ENCODE measurements at regions not wholly inside any gene's neighbourhood (a gene's known extent, or its start where the extent isn't known, plus 50 kb on each side); places are given as distances from the start of the nearest gene placed in this dataset.

DNA sequence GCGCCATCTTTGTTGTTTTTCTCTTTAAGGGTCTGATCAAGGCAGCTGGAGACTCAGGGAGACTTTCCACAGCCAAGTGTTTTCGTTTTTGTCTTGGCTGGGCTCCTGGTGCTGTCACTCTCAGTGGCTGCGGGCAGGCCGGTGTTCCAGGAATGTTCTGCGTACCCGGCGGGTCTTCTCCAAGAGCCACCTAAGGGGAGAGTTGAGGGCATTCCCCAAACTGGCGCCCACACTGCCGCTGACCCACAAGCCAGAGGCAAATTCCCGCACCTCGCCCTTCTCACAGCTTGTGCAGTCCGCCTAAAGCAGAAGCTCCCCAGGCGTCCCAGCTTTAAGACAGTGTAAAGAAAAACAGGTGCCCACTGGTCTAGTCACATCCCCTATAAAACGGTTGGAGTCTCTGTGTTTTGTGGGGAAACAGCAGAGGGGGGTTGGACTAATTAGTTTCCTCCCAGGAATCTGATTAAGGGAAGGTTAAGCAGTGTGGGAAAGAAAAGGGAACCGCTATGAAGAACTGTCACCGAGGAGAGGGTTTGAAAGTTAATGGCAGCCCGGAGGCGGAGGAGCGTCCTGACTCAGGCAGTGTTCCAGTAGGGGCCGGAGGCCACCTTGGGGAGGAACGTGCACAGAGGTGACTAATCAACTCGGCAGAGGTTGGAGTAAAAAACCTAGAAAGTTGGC lies 224.5 kb downstream of the SLC4A3 start:
- no peak for TF ChIP-seq EZH2 (IDR thresholded peaks at IDR 0.05; ENCODE audit: borderline replicate concordance, insufficient read depth, low read length, poor library complexity, severe bottlenecking)
- TF ChIP-seq, protein P1, sequence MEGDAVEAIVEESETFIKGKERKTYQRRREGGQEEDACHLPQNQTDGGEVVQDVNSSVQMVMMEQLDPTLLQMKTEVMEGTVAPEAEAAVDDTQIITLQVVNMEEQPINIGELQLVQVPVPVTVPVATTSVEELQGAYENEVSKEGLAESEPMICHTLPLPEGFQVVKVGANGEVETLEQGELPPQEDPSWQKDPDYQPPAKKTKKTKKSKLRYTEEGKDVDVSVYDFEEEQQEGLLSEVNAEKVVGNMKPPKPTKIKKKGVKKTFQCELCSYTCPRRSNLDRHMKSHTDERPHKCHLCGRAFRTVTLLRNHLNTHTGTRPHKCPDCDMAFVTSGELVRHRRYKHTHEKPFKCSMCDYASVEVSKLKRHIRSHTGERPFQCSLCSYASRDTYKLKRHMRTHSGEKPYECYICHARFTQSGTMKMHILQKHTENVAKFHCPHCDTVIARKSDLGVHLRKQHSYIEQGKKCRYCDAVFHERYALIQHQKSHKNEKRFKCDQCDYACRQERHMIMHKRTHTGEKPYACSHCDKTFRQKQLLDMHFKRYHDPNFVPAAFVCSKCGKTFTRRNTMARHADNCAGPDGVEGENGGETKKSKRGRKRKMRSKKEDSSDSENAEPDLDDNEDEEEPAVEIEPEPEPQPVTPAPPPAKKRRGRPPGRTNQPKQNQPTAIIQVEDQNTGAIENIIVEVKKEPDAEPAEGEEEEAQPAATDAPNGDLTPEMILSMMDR (IDR thresholded peaks at IDR 0.05; ENCODE audit: poor library complexity, severe bottlenecking): no peak
- TF ChIP-seq POLR2AphosphoS5 (IDR thresholded peaks at IDR 0.05): no peak
- no peak for TF ChIP-seq TAF1 (IDR thresholded peaks at IDR 0.05; ENCODE audit: low read depth)
